GM21528 (cell line): ENCODE measurements at regions not wholly inside any gene's neighbourhood (a gene's known extent, or its start where the extent isn't known, plus 50 kb on each side); places are given as distances from the start of the nearest gene placed in this dataset.

Source experiments
- ATAC-seq: cut with Tn5 transposase; IDR thresholded peaks from one replicate; pipeline ENCODE4 v1.9.1; 2021; ENCODE audit warnings: mild to moderate bottlenecking, moderate library complexity; ENCODE audit not compliant: unreplicated experiment, low FRiP score

- ATAC-seq, result no peak
Measured at GRCh38 chr10:83954193-83954799, 185.0 kb upstream of the GHITM start.

GRCh38 chr10:83955406-83955805 is 183.9 kb upstream of the GHITM start:
- ATAC-seq, result no peak

- ATAC-seq, result no peak
Measured at GRCh38 chr10:83957168-83957947, 182.0 kb upstream of the GHITM start.

- ATAC-seq, result no peak
Measured at GRCh38 chr10:83959328-83959727, 180.0 kb upstream of the GHITM start.

- ATAC-seq, result no peak
Measured at GRCh38 chr10:83960125-83960524, 179.2 kb upstream of the GHITM start.

- ATAC-seq, result no peak
Measured at GRCh38 chr10:83961620-83962019, 177.7 kb upstream of the GHITM start.

- no peak for ATAC-seq
Measured at GRCh38 chr10:83963446-83963845, 175.9 kb upstream of the GHITM start.

- no peak for ATAC-seq
Measured at GRCh38 chr10:83965473-83965872, 173.8 kb upstream of the GHITM start.

GRCh38 chr10:83968052-83968451 is 171.3 kb upstream of the GHITM start:
- no peak for ATAC-seq

GRCh38 chr10:83978681-83979383 is 160.5 kb upstream of the GHITM start:
- ATAC-seq, result no peak

GRCh38 chr10:83982812-83983211 is 156.5 kb upstream of the GHITM start:
- no peak for ATAC-seq

GRCh38 chr10:83983578-83984255 is 155.6 kb upstream of the GHITM start:
- ATAC-seq, result no peak

GRCh38 chr10:83984256-83984640 is 155.1 kb upstream of the GHITM start:
- ATAC-seq, result no peak

GRCh38 chr10:83986800-83987199 is 152.5 kb upstream of the GHITM start:
- ATAC-seq, result no peak

GRCh38 chr10:83987216-83987615 is 152.1 kb upstream of the GHITM start:
- no peak for ATAC-seq

- ATAC-seq, result no peak
Measured at GRCh38 chr10:83988435-83988834, 150.9 kb upstream of the GHITM start.

GRCh38 chr10:83990126-83990525 is 149.2 kb upstream of the GHITM start:
- peak; percentile 93 for ATAC-seq

GRCh38 chr10:83991986-83992753 is 147.1 kb upstream of the GHITM start:
- no peak for ATAC-seq

- ATAC-seq, result no peak
Measured at GRCh38 chr10:83994325-83994724, 145.0 kb upstream of the GHITM start.

GRCh38 chr10:83995738-83996331 is 143.5 kb upstream of the GHITM start:
- ATAC-seq, result no peak
